ENCODE measurements at regions not wholly inside any gene's neighbourhood (a gene's known extent, or its start where the extent isn't known, plus 50 kb on each side); places are given as distances from the start of the nearest gene placed in this dataset.

- H3K36me3 ChIP-seq (ENCODE audit: control insufficient read depth, low read length) = no peaks in the 10 kb centered on the region
- H3K4me1 ChIP-seq (ENCODE audit: control insufficient read depth, low read length) = no peaks in the 10 kb centered on the region
- H3K9me3 ChIP-seq (ENCODE audit: control insufficient read depth, insufficient read depth, low read length) = no peaks in the 10 kb centered on the region; the same call in 1 of the 2 replicates
- no peak overlapping the region for H3K4me3 ChIP-seq (ENCODE audit: low read length)
- no peaks in the 10 kb centered on the region for H3F3A ChIP-seq (ENCODE audit: control insufficient read depth, insufficient read depth)
- no peaks in the 10 kb centered on the region for H3K79me2 ChIP-seq (ENCODE audit: control insufficient read depth, low read length)
- no peak for TF ChIP-seq EZH2phosphoT487 (IDR thresholded peaks at IDR 0.05; ENCODE audit: borderline replicate concordance, low read length)
- no peak for TF ChIP-seq CTCF (IDR thresholded peaks at IDR 0.05; ENCODE audit: low read depth, low read length, poor library complexity, severe bottlenecking)
- H3K27me3 ChIP-seq (ENCODE audit: control insufficient read depth, low read length) = no peaks in the 10 kb centered on the region
- H3K9me2 ChIP-seq (replicated peaks; ENCODE audit: control insufficient read depth, low read length) = no peaks in the 10 kb centered on the region
- no peak overlapping the region for H3K4me2 ChIP-seq (ENCODE audit: low read length)
- H3K27ac ChIP-seq (ENCODE audit: low read depth, low read length) = no peak overlapping the region
- no peaks in the 10 kb centered on the region for H4K20me1 ChIP-seq (ENCODE audit: control insufficient read depth, insufficient read depth, low read depth, low read length)
Observed at GRCh38 chr18:38307914-38308313, 742.3 kb upstream of the CELF4 start.

GRCh38 chr18:38305961-38306360 is 740.4 kb upstream of the CELF4 start:
- no peaks in the 10 kb centered on the region for H3K79me2 ChIP-seq (ENCODE audit: control insufficient read depth, low read length)
- no peak for TF ChIP-seq EZH2phosphoT487 (IDR thresholded peaks at IDR 0.05; ENCODE audit: borderline replicate concordance, low read length)
- no peaks in the 10 kb centered on the region for H3K27me3 ChIP-seq (ENCODE audit: control insufficient read depth, low read length)
- no peak overlapping the region for H3K4me3 ChIP-seq (ENCODE audit: low read length)
- H3K9me3 ChIP-seq (ENCODE audit: control insufficient read depth, insufficient read depth, low read length) = no peaks in the 10 kb centered on the region; the same call in 1 of the 2 replicates
- H4K20me1 ChIP-seq (ENCODE audit: control insufficient read depth, insufficient read depth, low read depth, low read length) = no peaks in the 10 kb centered on the region
- no peaks in the 10 kb centered on the region for H3K4me1 ChIP-seq (ENCODE audit: control insufficient read depth, low read length)
- no peak overlapping the region for H3K27ac ChIP-seq (ENCODE audit: low read depth, low read length)
- H3K4me2 ChIP-seq (ENCODE audit: low read length) = no peak overlapping the region
- no peaks in the 10 kb centered on the region for H3F3A ChIP-seq (ENCODE audit: control insufficient read depth, insufficient read depth)
- no peaks in the 10 kb centered on the region for H3K9me2 ChIP-seq (replicated peaks; ENCODE audit: control insufficient read depth, low read length)
- no peaks in the 10 kb centered on the region for H3K36me3 ChIP-seq (ENCODE audit: control insufficient read depth, low read length)

- H3K9me3 ChIP-seq (ENCODE audit: control insufficient read depth, insufficient read depth, low read length) = no peaks in the 10 kb centered on the region; the same call in 1 of the 2 replicates
- no peak overlapping the region for H3K4me3 ChIP-seq (ENCODE audit: low read length)
- no peaks in the 10 kb centered on the region for H3K79me2 ChIP-seq (ENCODE audit: control insufficient read depth, low read length)
- no peaks in the 10 kb centered on the region for H3K9me2 ChIP-seq (replicated peaks; ENCODE audit: control insufficient read depth, low read length)
- H3F3A ChIP-seq (ENCODE audit: control insufficient read depth, insufficient read depth) = no peaks in the 10 kb centered on the region
- no peak overlapping the region for H3K4me2 ChIP-seq (ENCODE audit: low read length)
- H3K27me3 ChIP-seq (ENCODE audit: control insufficient read depth, low read length) = no peaks in the 10 kb centered on the region
- H4K20me1 ChIP-seq (ENCODE audit: control insufficient read depth, insufficient read depth, low read depth, low read length) = no peaks in the 10 kb centered on the region
- H3K27ac ChIP-seq (ENCODE audit: low read depth, low read length) = no peak overlapping the region
- H3K36me3 ChIP-seq (ENCODE audit: control insufficient read depth, low read length) = no peaks in the 10 kb centered on the region
- no peaks in the 10 kb centered on the region for H3K4me1 ChIP-seq (ENCODE audit: control insufficient read depth, low read length)
- TF ChIP-seq EZH2phosphoT487 (IDR thresholded peaks at IDR 0.05; ENCODE audit: borderline replicate concordance, low read length) = no peak
- no peak for TF ChIP-seq CTCF (IDR thresholded peaks at IDR 0.05; ENCODE audit: low read depth, low read length, poor library complexity, severe bottlenecking)
Observed at GRCh38 chr18:38301621-38302020, 736.0 kb upstream of the CELF4 start.

GRCh38 chr18:38297910-38298309 is 732.3 kb upstream of the CELF4 start:
- Histone ChIP-seq H4K20me1 (ENCODE audit: control insufficient read depth, insufficient read depth, low read depth, low read length) (no peaks in the 10 kb centered on the region), H3K9me2 (replicated peaks; ENCODE audit: control insufficient read depth, low read length) (no peaks in the 10 kb centered on the region), H3K27ac (ENCODE audit: low read depth, low read length) (no peak overlapping the region), H3K36me3 (ENCODE audit: control insufficient read depth, low read length) (no peaks in the 10 kb centered on the region), H3K9me3 (ENCODE audit: control insufficient read depth, insufficient read depth, low read length) (peaks cover 3% of the 10 kb centered on the region; the same call in 1 of the 2 replicates), H3K27me3 (ENCODE audit: control insufficient read depth, low read length) (no peaks in the 10 kb centered on the region), H3K4me3 (ENCODE audit: low read length) (no peak overlapping the region), H3F3A (ENCODE audit: control insufficient read depth, insufficient read depth) (no peaks in the 10 kb centered on the region), H3K79me2 (ENCODE audit: control insufficient read depth, low read length) (no peaks in the 10 kb centered on the region), H3K4me1 (ENCODE audit: control insufficient read depth, low read length) (no peaks in the 10 kb centered on the region), H3K4me2 (ENCODE audit: low read length) (no peak overlapping the region)
- no peak for TF ChIP-seq CTCF (IDR thresholded peaks at IDR 0.05; ENCODE audit: low read depth, low read length, poor library complexity, severe bottlenecking)
- no peak for TF ChIP-seq EZH2phosphoT487 (IDR thresholded peaks at IDR 0.05; ENCODE audit: borderline replicate concordance, low read length)

All from DOHH2 (cell line).